ENCODE measurements at regions not wholly inside any gene's neighbourhood (a gene's known extent, or its start where the extent isn't known, plus 50 kb on each side); places are given as distances from the start of the nearest gene placed in this dataset.

- peak; percentile 29 for DNase-seq
Measured at GRCh38 chr14:97543816-97544215, 746.6 kb downstream of the VRK1 start.

- DNase-seq = no peak
Measured at GRCh38 chr14:97544571-97544970, 747.4 kb downstream of the VRK1 start.

GRCh38 chr14:97546491-97547230 is 749.5 kb downstream of the VRK1 start:
- no peak for DNase-seq

- DNase-seq = no peak
Measured at GRCh38 chr14:97550463-97550862, 753.3 kb downstream of the VRK1 start.

- no peak for DNase-seq
Measured at GRCh38 chr14:97554597-97554996, 757.4 kb downstream of the VRK1 start.

- no peak for DNase-seq
Measured at GRCh38 chr14:97564334-97564733, 767.2 kb downstream of the VRK1 start.

GRCh38 chr14:97571201-97571600 is 774.0 kb downstream of the VRK1 start:
- DNase-seq = no peak

- DNase-seq = peak; percentile 46
Measured at GRCh38 chr14:97571866-97572555, 774.8 kb downstream of the VRK1 start.

GRCh38 chr14:97572583-97573458 is 775.6 kb downstream of the VRK1 start:
- no peak for DNase-seq

GRCh38 chr14:97575677-97576076 is 778.5 kb downstream of the VRK1 start:
- DNase-seq = no peak

GRCh38 chr14:97578982-97579548 is 781.9 kb downstream of the VRK1 start:
- no peak for DNase-seq

- peak; percentile 15 for DNase-seq
Measured at GRCh38 chr14:97581016-97581415, 783.8 kb downstream of the VRK1 start.

GRCh38 chr14:97582022-97582421 is 784.8 kb downstream of the VRK1 start:
- DNase-seq = no peak

GRCh38 chr14:97584528-97584927 is 787.3 kb downstream of the VRK1 start:
- DNase-seq = peak; percentile 17

- DNase-seq = no peak
Measured at GRCh38 chr14:97592341-97592980, 795.3 kb downstream of the VRK1 start.

- DNase-seq = peak; percentile 14
Measured at GRCh38 chr14:97594306-97594705, 797.1 kb downstream of the VRK1 start.

GRCh38 chr14:97602438-97603117 is 805.4 kb downstream of the VRK1 start:
- DNase-seq = no peak

- no peak for DNase-seq
Measured at GRCh38 chr14:97603201-97603600, 806.0 kb downstream of the VRK1 start.

GRCh38 chr14:97604731-97605130 is 807.5 kb downstream of the VRK1 start:
- DNase-seq = no peak

- no peak for DNase-seq
Measured at GRCh38 chr14:97618401-97618800, 821.2 kb downstream of the VRK1 start.

GRCh38 chr14:97618917-97619690 is 821.9 kb downstream of the VRK1 start:
- no peak for DNase-seq
